RWPE2 (cell line): ENCODE measurements at regions not wholly inside any gene's neighbourhood (a gene's known extent, or its start where the extent isn't known, plus 50 kb on each side); places are given as distances from the start of the nearest gene placed in this dataset.

Experiments
- ATAC-seq: fragments of 200-7000 bp; cut with Tn5 transposase; 3 replicates; pipeline ENCODE4 v1.9.1; 2021; ENCODE audit warnings: low read depth
- DNase-seq: peaks from one replicate; pipeline ENCODE4 v3.0.0-alpha.2; 2020; ENCODE audit warnings: low spot score
- H3K27ac ChIP-seq: fragments of 450-650 bp; 2 replicates; pipeline ENCODE4 v1.5.1; 2017; ENCODE audit warnings: mild to moderate bottlenecking; ENCODE audit not compliant: poor library complexity, severe bottlenecking
- H3K27me3 ChIP-seq: fragments of 250-450 bp; sonication (Bioruptor Pico); 2 replicates; pipeline ENCODE4 v1.5.1; 2021; ENCODE audit warnings: mild to moderate bottlenecking, moderate library complexity; ENCODE audit not compliant: insufficient read depth, poor library complexity, severe bottlenecking
- H3K36me3 ChIP-seq: fragments of 250-450 bp; sonication (Bioruptor Pico); 2 replicates; pipeline ENCODE4 v1.5.1; 2020; ENCODE audit warnings: low read depth, mild to moderate bottlenecking, moderate library complexity
- H3K4me1 ChIP-seq: fragments of 250-450 bp; sonication (Bioruptor Pico); 2 replicates; pipeline ENCODE4 v1.5.1; 2021; ENCODE audit warnings: mild to moderate bottlenecking, moderate library complexity; ENCODE audit not compliant: insufficient read depth, poor library complexity, severe bottlenecking
- H3K4me3 ChIP-seq: fragments of 250-450 bp; sonication (Bioruptor Pico); 2 replicates; pipeline ENCODE4 v1.5.1; 2021; ENCODE audit warnings: mild to moderate bottlenecking, moderate library complexity; ENCODE audit not compliant: severe bottlenecking
- H3K9me3 ChIP-seq: fragments of 250-450 bp; sonication (Bioruptor Pico); 2 replicates; pipeline ENCODE4 v1.5.1; 2021; ENCODE audit warnings: mild to moderate bottlenecking, moderate library complexity; ENCODE audit not compliant: severe bottlenecking
- CTCF ChIP-seq: fragments of 450-650 bp; IDR thresholded peaks from one replicate; pipeline ENCODE4 v1.5.1; 2017; ENCODE audit warnings: mild to moderate bottlenecking, moderate library complexity; ENCODE audit not compliant: poor library complexity, severe bottlenecking

- H3K4me3 ChIP-seq: no peak overlapping the region
- no peak for DNase-seq
- no peaks in the 10 kb centered on the region for H3K27me3 ChIP-seq
- no peaks in the 10 kb centered on the region for H3K36me3 ChIP-seq
- no peaks in the 10 kb centered on the region for H3K9me3 ChIP-seq
- TF ChIP-seq CTCF: no peak
- ATAC-seq: no peak
- no peak overlapping the region for H3K27ac ChIP-seq
- H3K4me1 ChIP-seq: no peaks in the 10 kb centered on the region
These were observed 272.7 kb upstream of the RGMB start for GRCh38 chr5:98500811-98501210.

DNA sequence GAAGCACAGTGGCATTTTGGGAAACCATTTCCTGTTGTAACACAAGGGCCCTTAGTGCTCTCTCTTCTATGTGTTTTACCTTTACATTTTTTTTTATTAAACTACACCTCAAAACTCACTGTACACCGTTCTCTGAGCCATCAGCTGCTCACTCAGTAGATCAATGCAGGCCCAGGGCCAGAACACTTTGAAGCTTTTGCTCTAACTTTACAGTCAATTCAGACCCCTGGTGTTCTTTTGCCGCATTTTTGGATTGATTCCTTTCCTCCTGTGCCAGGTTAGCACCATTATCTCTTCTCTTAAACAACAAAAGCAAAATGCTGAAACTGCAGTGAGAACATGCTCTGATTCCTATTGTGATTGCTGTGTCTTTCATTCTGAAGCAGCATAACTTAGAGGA, 269.8 kb upstream of the RGMB start:
- H3K4me1 ChIP-seq: no peaks in the 10 kb centered on the region

DNA sequence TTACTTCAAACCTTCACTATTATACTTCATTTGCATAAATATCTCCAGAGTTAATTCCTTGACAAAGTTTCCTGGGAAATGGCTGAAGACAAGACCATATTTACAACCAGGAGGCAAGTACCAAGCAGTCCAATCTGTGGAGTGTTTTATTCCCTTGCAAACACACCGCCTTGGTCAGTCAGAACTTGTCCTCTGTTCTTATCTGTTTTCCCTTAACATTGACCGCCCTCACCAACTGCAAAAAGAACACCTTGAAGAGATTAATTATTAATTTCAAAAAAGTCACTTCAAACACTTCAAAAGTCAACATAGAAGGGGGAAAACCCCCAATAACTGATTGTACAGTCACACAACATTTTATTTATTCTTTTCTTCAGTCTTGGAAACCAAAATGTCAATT, 269.0 kb upstream of the RGMB start:
- DNase-seq (no peak), ATAC-seq (no peak)
- Histone ChIP-seq H3K36me3 (no peaks in the 10 kb centered on the region), H3K4me3 (no peak overlapping the region), H3K27me3 (no peaks in the 10 kb centered on the region), H3K4me1 (no peaks in the 10 kb centered on the region), H3K9me3 (no peaks in the 10 kb centered on the region), H3K27ac (no peak overlapping the region)
- no peak for TF ChIP-seq CTCF

More for the DNA sequence above, 269.8 kb upstream of the RGMB start:
- no peak for DNase-seq
- no peaks in the 10 kb centered on the region for H3K27me3 ChIP-seq
- no peak for TF ChIP-seq CTCF
- no peaks in the 10 kb centered on the region for H3K9me3 ChIP-seq
- H3K27ac ChIP-seq: no peak overlapping the region
- H3K4me3 ChIP-seq: no peak overlapping the region
- no peak for ATAC-seq
- no peaks in the 10 kb centered on the region for H3K36me3 ChIP-seq

- Histone ChIP-seq H3K9me3 (no peaks in the 10 kb centered on the region), H3K4me3 (no peak overlapping the region), H3K36me3 (no peaks in the 10 kb centered on the region), H3K27me3 (no peaks in the 10 kb centered on the region), H3K27ac (no peak overlapping the region), H3K4me1 (no peaks in the 10 kb centered on the region)
- TF ChIP-seq CTCF: no peak
- ATAC-seq: peak; percentile 44; the same call in 1 of the 3 replicates
- DNase-seq: no peak
These were observed 263.1 kb upstream of the RGMB start for GRCh38 chr5:98510143-98510985.

DNA sequence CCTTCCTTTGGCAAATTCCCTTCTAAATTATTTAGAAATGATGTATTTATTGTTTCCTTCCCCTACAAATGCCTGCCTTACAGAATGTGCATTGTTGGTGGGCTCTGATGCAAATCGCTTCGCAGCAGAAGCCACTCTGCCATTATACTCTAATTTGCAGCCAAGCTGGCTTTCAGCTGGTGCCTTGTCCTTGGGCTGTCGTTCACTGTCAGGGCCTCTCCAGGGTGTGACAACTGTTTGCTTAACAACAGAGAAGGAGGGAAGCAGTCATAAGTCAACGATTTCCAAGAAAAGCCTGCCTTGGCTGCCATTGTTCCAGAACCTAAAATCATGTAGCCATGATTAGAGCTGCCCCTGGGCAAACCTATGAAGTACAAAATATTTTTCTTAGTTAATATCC, 260.1 kb upstream of the RGMB start:
- ATAC-seq (no peak), DNase-seq (no peak)
- Histone ChIP-seq H3K36me3 (no peaks in the 10 kb centered on the region), H3K9me3 (no peaks in the 10 kb centered on the region), H3K4me3 (no peak overlapping the region), H3K27me3 (no peaks in the 10 kb centered on the region), H3K27ac (no peak overlapping the region), H3K4me1 (no peaks in the 10 kb centered on the region)
- TF ChIP-seq CTCF: no peak
